K562 (cell line): ENCODE measurements at regions not wholly inside any gene's neighbourhood (a gene's known extent, or its start where the extent isn't known, plus 50 kb on each side); places are given as distances from the start of the nearest gene placed in this dataset.

Experiments
- ATAC-seq: fragments of 200-7000 bp; cut with Tn5 transposase; 3 replicates; pipeline ENCODE4 v1.9.1; 2020; ENCODE audit warnings: moderate library complexity
- BruUV-seq: library from RNA; stranded (reverse); fragments of 400-500 nt; replicated peaks from 2 replicates; lab custom pipeline; 2021; lab: Mats Ljungman, UMichigan
- CTCF ChIA-PET: fragments of 300-600 bp; formaldehyde crosslinking; extraction: SDS; loops from one replicate; lab custom pipeline; 2021; ENCODE audit warnings: low intra/inter-chr PET ratio; lab: Yijun Ruan, JAX
- POLR2A ChIA-PET: fragments of 300-600, 350-650 bp; sonication (Branson Sonifier 250); formaldehyde crosslinking; extraction: SDS; loops from one replicate; lab custom pipeline; 2021; ENCODE audit warnings: antibody characterized with exemption, inconsistent platforms; lab: Yijun Ruan, JAX
- DNase-seq, 4 experiments: peaks; one replicate each; pipeline versions ENCODE4 v3.0.0 to v3.0.0-alpha.2; 2011 to 2018; ENCODE audit warnings: low spot score in 3 of 4, mixed read lengths in 3 of 4; ENCODE audit errors: extremely low read depth in 1 of 4
- FAIRE-seq: peaks from 2 replicates; lab custom pipeline; 2011; peaks lifted over from hg19 to GRCh38; lab: Jason Lieb, UNC
- H2AFZ ChIP-seq: 2 replicates; pipeline ENCODE4 v1.6.0; 2011; ENCODE audit warnings: low read depth, low read length, control low read depth, inconsistent platforms
- H3K27ac ChIP-seq: fragments of 200-600 bp; 3 replicates; pipeline ENCODE4 v1.8.0; 2011; ENCODE audit warnings: low read depth, mild to moderate bottlenecking, control low read depth, inconsistent platforms, low read length, moderate library complexity, mixed read lengths; ENCODE audit errors: extremely low read depth
- H3K27me3 ChIP-seq, 2 experiments: fragments of 300-600 bp in 1 of 2; 2 replicates in 1 of 2; 3 replicates in 1 of 2; pipeline versions ENCODE4 v1.6.0 to v1.8.0; 2011; ENCODE audit warnings: inconsistent platforms in 2 of 2, low read length in 2 of 2, mild to moderate bottlenecking in 1 of 2, mixed read lengths in 1 of 2, moderate library complexity in 1 of 2; ENCODE audit not compliant: control insufficient read depth in 2 of 2, insufficient read depth in 2 of 2
- H3K36me3 ChIP-seq: fragments of 300-600 bp; 3 replicates; pipeline ENCODE4 v1.8.0; 2011; ENCODE audit warnings: mild to moderate bottlenecking, low read length, inconsistent platforms; ENCODE audit not compliant: control insufficient read depth, insufficient read depth
- H3K4me1 ChIP-seq, 2 experiments: fragments of 200-600 bp in 1 of 2; replicated peaks in 1 of 2; 2 replicates in 1 of 2; 3 replicates in 1 of 2; pipeline versions ENCODE4 v1.5.1 to v1.8.0; 2011; ENCODE audit warnings: inconsistent platforms in 2 of 2, low read length in 2 of 2, mild to moderate bottlenecking in 1 of 2, mixed read lengths in 1 of 2, moderate library complexity in 1 of 2; ENCODE audit not compliant: control insufficient read depth in 2 of 2, insufficient read depth in 2 of 2
- H3K4me2 ChIP-seq: 2 replicates; pipeline ENCODE4 v1.6.1; 2011; ENCODE audit warnings: low read length, control low read depth, inconsistent platforms, mixed read lengths; ENCODE audit not compliant: insufficient read depth
- H3K4me3 ChIP-seq: fragments of 200-600 bp; sonication (generic), shearing (Covaris generic); 2 replicates; pipeline ENCODE4 v1.5.1; 2016; ENCODE audit warnings: control low read depth, inconsistent platforms
- H3K79me2 ChIP-seq: fragments of 200-600 bp; 3 replicates; pipeline ENCODE4 v1.8.0; 2011; ENCODE audit warnings: low read length, inconsistent platforms; ENCODE audit not compliant: control insufficient read depth, insufficient read depth
- H3K9ac ChIP-seq, 2 experiments: 2 replicates each; pipeline versions ENCODE4 v1.6.0 to v1.6.1; 2011; ENCODE audit warnings: low read depth in 2 of 2, low read length in 2 of 2, control low read depth in 1 of 2, inconsistent platforms in 1 of 2, mild to moderate bottlenecking in 1 of 2, mixed read lengths in 1 of 2; ENCODE audit not compliant: insufficient read depth in 1 of 2
- H3K9me1 ChIP-seq: one replicate; pipeline ENCODE4 v1.6.0; 2011; ENCODE audit warnings: inconsistent platforms, mild to moderate bottlenecking, low read length, moderate library complexity; ENCODE audit not compliant: control insufficient read depth, insufficient read depth
- H3K9me3 ChIP-seq: replicated peaks from 2 replicates; pipeline ENCODE4 v1.5.1; 2011; ENCODE audit warnings: low read depth, low read length, inconsistent platforms; ENCODE audit not compliant: control insufficient read depth, insufficient read depth
- H4K20me1 ChIP-seq: replicated peaks from 2 replicates; pipeline ENCODE4 v1.6.1; 2011; ENCODE audit warnings: low read length, inconsistent platforms, mixed read lengths; ENCODE audit not compliant: control insufficient read depth, insufficient read depth
- CREB5 ChIP-seq: fragments of 250-450 bp; sonication (Bioruptor Pico); IDR thresholded peaks from 2 replicates; pipeline ENCODE4 v1.5.0; 2020; ENCODE audit warnings: mild to moderate bottlenecking
- HEY1 ChIP-seq: fragments of 250-450 bp; sonication (Bioruptor Pico); IDR thresholded peaks from 2 replicates; pipeline ENCODE4 v1.5.0; 2020; ENCODE audit warnings: mild to moderate bottlenecking, moderate library complexity, borderline replicate concordance
- SAFB ChIP-seq: fragments of 200-400 bp; formaldehyde crosslinking; IDR thresholded peaks from 2 replicates; pipeline ENCODE4 v1.6.1; 2017; ENCODE audit warnings: low read depth, low read length, borderline replicate concordance
- WHSC1 ChIP-seq: IDR thresholded peaks from one replicate; pipeline ENCODE4 v1.6.1; 2012; ENCODE audit warnings: low read length, control low read depth, inconsistent platforms
- WGBS: fragments of 100-300 bp; shearing (Covaris generic); methylation state at CpG from one replicate; pipeline ENCODE4 v1.1.6; 2016; ENCODE audit warnings: low coverage, mixed read lengths; ENCODE audit not compliant: insufficient coverage; ENCODE audit errors: missing lambda C conversion rate; 5-methylcytosine and 5-hydroxymethylcytosine counted together
- in situ Hi-C: fragments of 300-500 bp; cut with MboI; formaldehyde crosslinking; loops from 4 replicates; pipeline ENCODE4 v1.15.0; 2018; ENCODE audit warnings: inconsistent platforms, mixed read lengths
- intact Hi-C: fragments of 100-400 bp; cut with micrococcal nuclease; formaldehyde crosslinking; loops from 2 replicates; pipeline ENCODE4 v1.14.2; 2022
- TF ChIP-seq, protein P1 (sequence below): sonication (generic); IDR thresholded peaks from 2 replicates; pipeline ENCODE4 v1.6.1; 2016

DNA sequence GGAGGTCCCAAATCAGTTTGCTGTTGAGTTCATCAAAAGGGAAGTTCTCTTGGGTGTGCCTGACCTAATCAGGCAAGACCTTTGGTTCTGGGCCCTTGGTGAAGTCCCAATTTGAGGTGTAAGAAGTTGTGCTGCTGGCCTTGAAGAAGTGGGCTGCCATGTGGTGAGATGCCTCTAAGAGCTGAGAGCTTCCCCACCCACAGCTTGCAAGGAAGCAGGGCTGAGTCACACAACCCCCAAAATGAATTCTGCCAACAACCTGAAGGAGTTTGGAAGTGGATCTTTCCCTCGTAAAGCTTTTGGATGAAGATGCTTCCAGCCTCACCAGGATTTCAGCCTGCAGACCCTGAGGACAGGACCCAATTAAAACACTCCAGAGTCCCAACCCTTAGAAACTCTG is 129.3 kb upstream of the NSMCE3 start (continued):
- TF ChIP-seq SAFB: no peak
- no peak for TF ChIP-seq HEY1 (CRISPR knock-in tag)
- TF ChIP-seq, protein P1, sequence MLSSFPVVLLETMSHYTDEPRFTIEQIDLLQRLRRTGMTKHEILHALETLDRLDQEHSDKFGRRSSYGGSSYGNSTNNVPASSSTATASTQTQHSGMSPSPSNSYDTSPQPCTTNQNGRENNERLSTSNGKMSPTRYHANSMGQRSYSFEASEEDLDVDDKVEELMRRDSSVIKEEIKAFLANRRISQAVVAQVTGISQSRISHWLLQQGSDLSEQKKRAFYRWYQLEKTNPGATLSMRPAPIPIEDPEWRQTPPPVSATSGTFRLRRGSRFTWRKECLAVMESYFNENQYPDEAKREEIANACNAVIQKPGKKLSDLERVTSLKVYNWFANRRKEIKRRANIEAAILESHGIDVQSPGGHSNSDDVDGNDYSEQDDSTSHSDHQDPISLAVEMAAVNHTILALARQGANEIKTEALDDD: no peak
- TF ChIP-seq WHSC1: no peak

- Histone ChIP-seq H3K9me1 (no peaks in the 10 kb centered on the region), H3K27me3 (no peaks in the 10 kb centered on the region), H3K9ac (no peak overlapping the region), H3K4me2 (no peak overlapping the region), H4K20me1 (no peaks in the 10 kb centered on the region), H3K4me1 (no peaks in the 10 kb centered on the region), H3K79me2 (no peaks in the 10 kb centered on the region), H3K4me3 (no peak overlapping the region), H3K27ac (no peak overlapping the region), H3K9me3 (no peaks in the 10 kb centered on the region), H3K36me3 (no peaks in the 10 kb centered on the region), H2AFZ (no peak overlapping the region)
- POLR2A ChIA-PET: interaction anchor here (0.6 kb wide), 1 partner anchor 237 kb away, joined by 3 read pairs; no protein-coding TSS in a partner anchor
- DNase-seq (no peak), FAIRE-seq (no peak), ATAC-seq (no peak)
- intact Hi-C loops: no loop called here
- 0% methylated on average over 1 of the region's 4 CpGs for WGBS
- no peak for TF ChIP-seq CREB5 (CRISPR knock-in tag)
- in situ Hi-C loops: no loop called here
- BruUV-seq: no TSS peak
- CTCF ChIA-PET: no interaction called here
These were observed 126.7 kb upstream of the NSMCE3 start for GRCh38 chr15:29396176-29396811.
